HepG2 (cell line): ENCODE measurements at regions not wholly inside any gene's neighbourhood (a gene's known extent, or its start where the extent isn't known, plus 50 kb on each side); places are given as distances from the start of the nearest gene placed in this dataset.

Source experiments
- ARNT2 ChIP-seq: sonication (generic); formaldehyde crosslinking; IDR thresholded peaks from 2 replicates; pipeline ENCODE4 v1.8.0; 2022; ENCODE audit warnings: mild to moderate bottlenecking, low read depth, missing genetic modification reagents, moderate library complexity
- MIXL1 ChIP-seq: IDR thresholded peaks from 2 replicates; pipeline ENCODE4 v1.6.1; 2016
- MXI1 ChIP-seq: IDR thresholded peaks from 3 replicates; pipeline ENCODE4 v1.6.1; 2012; ENCODE audit warnings: low read depth, low read length, inconsistent platforms, borderline replicate concordance
- SIX4 ChIP-seq: sonication (generic); formaldehyde crosslinking; IDR thresholded peaks from 2 replicates; pipeline ENCODE4 v1.4.0; 2020; ENCODE audit warnings: missing genetic modification reagents
- YY1 ChIP-seq: IDR thresholded peaks from 2 replicates; pipeline ENCODE4 v1.6.1; 2011; ENCODE audit warnings: low read length, low read depth, moderate library complexity, mild to moderate bottlenecking; ENCODE audit not compliant: insufficient read depth, insufficient replicate concordance
- ZNF225 ChIP-seq: sonication (generic); formaldehyde crosslinking; IDR thresholded peaks from 2 replicates; pipeline ENCODE4 v1.4.0; 2020; ENCODE audit warnings: mild to moderate bottlenecking, missing genetic modification reagents
- ZNF326 ChIP-seq: sonication (generic); formaldehyde crosslinking; IDR thresholded peaks from 2 replicates; pipeline ENCODE4 v1.4.0; 2020; ENCODE audit warnings: missing genetic modification reagents, borderline replicate concordance
- ZNF460 ChIP-seq: sonication (generic); formaldehyde crosslinking; IDR thresholded peaks from 2 replicates; pipeline ENCODE4 v1.5.1; 2020; ENCODE audit warnings: missing genetic modification reagents, mild to moderate bottlenecking, borderline replicate concordance
- ZNF629 ChIP-seq: sonication (generic); formaldehyde crosslinking; conservative IDR thresholded peaks from 2 replicates; pipeline ENCODE4 v1.5.0; 2020; ENCODE audit warnings: missing genetic modification reagents
- ZNF75D ChIP-seq: sonication (generic); formaldehyde crosslinking; IDR thresholded peaks from 2 replicates; pipeline ENCODE4 v1.8.1; 2023; ENCODE audit warnings: missing genetic modification reagents, mild to moderate bottlenecking, borderline replicate concordance
- ZNF839 ChIP-seq: sonication (generic); formaldehyde crosslinking; IDR thresholded peaks from 2 replicates; pipeline ENCODE4 v1.4.0; 2020; ENCODE audit warnings: missing genetic modification reagents, mild to moderate bottlenecking, borderline replicate concordance
- ZSCAN9 ChIP-seq: IDR thresholded peaks from 2 replicates; pipeline ENCODE4 v1.6.1; 2016; ENCODE audit warnings: borderline replicate concordance
- TF ChIP-seq, protein P1 (sequence below): sonication (generic); formaldehyde crosslinking; IDR thresholded peaks from 2 replicates; pipeline ENCODE4 v1.4.0; 2020; ENCODE audit warnings: missing genetic modification reagents, mild to moderate bottlenecking, borderline replicate concordance
- TF ChIP-seq, protein P2 (sequence below): sonication (generic); formaldehyde crosslinking; IDR thresholded peaks from 2 replicates; pipeline ENCODE4 v1.4.0; 2020; ENCODE audit warnings: missing genetic modification reagents
- TF ChIP-seq, protein P3 (sequence below): IDR thresholded peaks from 2 replicates; pipeline ENCODE4 v1.6.1; 2012; ENCODE audit warnings: low read length, improper control_type of control experiment
- TF ChIP-seq, protein P4 (sequence below): sonication (generic); formaldehyde crosslinking; IDR thresholded peaks from 2 replicates; pipeline ENCODE4 v1.5.0; 2020; ENCODE audit warnings: missing genetic modification reagents
- TF ChIP-seq, protein P5 (sequence below): sonication (generic); formaldehyde crosslinking; IDR thresholded peaks from 2 replicates; pipeline ENCODE4 v1.4.0; 2020; ENCODE audit warnings: missing genetic modification reagents, borderline replicate concordance

DNA sequence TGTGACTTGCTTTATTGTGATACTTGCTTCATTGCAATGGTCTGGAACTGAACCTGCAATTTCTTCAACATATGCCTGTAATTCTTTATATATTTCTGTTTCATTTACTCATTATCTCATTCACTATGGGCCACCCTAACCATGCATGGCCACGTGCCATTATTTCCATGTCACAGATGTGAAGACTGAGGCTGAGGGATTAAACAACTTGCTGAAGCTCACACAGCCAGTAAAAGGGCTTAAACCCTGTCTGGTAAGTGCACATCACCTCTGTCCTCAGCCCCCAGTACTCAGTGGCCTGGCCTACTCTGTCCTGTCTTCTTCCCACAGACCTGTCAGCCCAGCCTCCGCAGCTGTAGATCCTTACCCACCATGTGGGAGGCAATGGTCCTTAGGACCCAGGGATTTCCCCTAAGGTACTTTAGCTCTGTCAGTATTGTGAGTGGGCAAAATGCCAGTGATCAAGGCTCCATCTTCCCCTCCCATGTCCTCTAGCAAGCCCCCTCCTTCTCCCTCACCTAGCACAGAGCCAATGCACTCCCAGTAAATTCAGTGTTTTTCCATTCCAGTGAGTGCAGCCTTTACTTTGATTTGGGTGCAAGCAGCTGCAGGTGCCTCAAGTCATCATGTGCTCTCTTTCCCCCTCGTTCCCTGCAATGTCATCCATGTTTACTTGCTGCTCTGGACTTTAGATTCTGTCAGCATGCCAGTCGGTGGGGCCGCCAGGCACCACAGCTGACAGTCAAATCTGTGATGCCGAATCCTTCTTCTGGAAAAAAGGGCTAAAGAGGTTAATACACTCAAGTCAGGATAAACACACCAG is 228.2 kb upstream of the PROX1 start (continued):
- TF ChIP-seq, protein P1, sequence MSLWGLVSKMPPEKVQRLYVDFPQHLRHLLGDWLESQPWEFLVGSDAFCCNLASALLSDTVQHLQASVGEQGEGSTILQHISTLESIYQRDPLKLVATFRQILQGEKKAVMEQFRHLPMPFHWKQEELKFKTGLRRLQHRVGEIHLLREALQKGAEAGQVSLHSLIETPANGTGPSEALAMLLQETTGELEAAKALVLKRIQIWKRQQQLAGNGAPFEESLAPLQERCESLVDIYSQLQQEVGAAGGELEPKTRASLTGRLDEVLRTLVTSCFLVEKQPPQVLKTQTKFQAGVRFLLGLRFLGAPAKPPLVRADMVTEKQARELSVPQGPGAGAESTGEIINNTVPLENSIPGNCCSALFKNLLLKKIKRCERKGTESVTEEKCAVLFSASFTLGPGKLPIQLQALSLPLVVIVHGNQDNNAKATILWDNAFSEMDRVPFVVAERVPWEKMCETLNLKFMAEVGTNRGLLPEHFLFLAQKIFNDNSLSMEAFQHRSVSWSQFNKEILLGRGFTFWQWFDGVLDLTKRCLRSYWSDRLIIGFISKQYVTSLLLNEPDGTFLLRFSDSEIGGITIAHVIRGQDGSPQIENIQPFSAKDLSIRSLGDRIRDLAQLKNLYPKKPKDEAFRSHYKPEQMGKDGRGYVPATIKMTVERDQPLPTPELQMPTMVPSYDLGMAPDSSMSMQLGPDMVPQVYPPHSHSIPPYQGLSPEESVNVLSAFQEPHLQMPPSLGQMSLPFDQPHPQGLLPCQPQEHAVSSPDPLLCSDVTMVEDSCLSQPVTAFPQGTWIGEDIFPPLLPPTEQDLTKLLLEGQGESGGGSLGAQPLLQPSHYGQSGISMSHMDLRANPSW: peak; percentile 28; the same call in 1 of the 2 replicates
- TF ChIP-seq YY1 (peak; percentile 78), ZNF75D (CRISPR knock-in tag) (no peak), ZNF326 (CRISPR knock-in tag) (no peak), ZNF629 (CRISPR knock-in tag) (peak; percentile 93), ZNF839 (CRISPR knock-in tag) (no peak), ZSCAN9 (CRISPR knock-in tag) (peak; percentile 78; the same call in 1 of the 2 replicates), MXI1 (peak; percentile 65; the same call in 1 of the 3 replicates), MIXL1 (CRISPR knock-in tag) (peak; percentile 81), SIX4 (CRISPR knock-in tag) (0 out of 2 replicates have a peak, but pooled peaks have one; percentile 14), ZNF225 (CRISPR knock-in tag) (no peak), ARNT2 (CRISPR knock-in tag) (no peak), ZNF460 (CRISPR knock-in tag) (no peak; the same call in 1 of the 2 replicates)
- TF ChIP-seq, protein P2, sequence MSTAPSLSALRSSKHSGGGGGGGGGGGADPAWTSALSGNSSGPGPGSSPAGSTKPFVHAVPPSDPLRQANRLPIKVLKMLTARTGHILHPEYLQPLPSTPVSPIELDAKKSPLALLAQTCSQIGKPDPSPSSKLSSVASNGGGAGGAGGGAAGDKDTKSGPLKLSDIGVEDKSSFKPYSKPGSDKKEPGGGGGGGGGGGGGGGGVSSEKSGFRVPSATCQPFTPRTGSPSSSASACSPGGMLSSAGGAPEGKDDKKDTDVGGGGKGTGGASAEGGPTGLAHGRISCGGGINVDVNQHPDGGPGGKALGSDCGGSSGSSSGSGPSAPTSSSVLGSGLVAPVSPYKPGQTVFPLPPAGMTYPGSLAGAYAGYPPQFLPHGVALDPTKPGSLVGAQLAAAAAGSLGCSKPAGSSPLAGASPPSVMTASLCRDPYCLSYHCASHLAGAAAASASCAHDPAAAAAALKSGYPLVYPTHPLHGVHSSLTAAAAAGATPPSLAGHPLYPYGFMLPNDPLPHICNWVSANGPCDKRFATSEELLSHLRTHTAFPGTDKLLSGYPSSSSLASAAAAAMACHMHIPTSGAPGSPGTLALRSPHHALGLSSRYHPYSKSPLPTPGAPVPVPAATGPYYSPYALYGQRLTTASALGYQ (CRISPR knock-in tag): peak; percentile 83
- TF ChIP-seq, protein P3, sequence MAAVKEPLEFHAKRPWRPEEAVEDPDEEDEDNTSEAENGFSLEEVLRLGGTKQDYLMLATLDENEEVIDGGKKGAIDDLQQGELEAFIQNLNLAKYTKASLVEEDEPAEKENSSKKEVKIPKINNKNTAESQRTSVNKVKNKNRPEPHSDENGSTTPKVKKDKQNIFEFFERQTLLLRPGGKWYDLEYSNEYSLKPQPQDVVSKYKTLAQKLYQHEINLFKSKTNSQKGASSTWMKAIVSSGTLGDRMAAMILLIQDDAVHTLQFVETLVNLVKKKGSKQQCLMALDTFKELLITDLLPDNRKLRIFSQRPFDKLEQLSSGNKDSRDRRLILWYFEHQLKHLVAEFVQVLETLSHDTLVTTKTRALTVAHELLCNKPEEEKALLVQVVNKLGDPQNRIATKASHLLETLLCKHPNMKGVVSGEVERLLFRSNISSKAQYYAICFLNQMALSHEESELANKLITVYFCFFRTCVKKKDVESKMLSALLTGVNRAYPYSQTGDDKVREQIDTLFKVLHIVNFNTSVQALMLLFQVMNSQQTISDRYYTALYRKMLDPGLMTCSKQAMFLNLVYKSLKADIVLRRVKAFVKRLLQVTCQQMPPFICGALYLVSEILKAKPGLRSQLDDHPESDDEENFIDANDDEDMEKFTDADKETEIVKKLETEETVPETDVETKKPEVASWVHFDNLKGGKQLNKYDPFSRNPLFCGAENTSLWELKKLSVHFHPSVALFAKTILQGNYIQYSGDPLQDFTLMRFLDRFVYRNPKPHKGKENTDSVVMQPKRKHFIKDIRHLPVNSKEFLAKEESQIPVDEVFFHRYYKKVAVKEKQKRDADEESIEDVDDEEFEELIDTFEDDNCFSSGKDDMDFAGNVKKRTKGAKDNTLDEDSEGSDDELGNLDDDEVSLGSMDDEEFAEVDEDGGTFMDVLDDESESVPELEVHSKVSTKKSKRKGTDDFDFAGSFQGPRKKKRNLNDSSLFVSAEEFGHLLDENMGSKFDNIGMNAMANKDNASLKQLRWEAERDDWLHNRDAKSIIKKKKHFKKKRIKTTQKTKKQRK: no peak
- TF ChIP-seq, protein P4, sequence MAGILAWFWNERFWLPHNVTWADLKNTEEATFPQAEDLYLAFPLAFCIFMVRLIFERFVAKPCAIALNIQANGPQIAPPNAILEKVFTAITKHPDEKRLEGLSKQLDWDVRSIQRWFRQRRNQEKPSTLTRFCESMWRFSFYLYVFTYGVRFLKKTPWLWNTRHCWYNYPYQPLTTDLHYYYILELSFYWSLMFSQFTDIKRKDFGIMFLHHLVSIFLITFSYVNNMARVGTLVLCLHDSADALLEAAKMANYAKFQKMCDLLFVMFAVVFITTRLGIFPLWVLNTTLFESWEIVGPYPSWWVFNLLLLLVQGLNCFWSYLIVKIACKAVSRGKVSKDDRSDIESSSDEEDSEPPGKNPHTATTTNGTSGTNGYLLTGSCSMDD (CRISPR knock-in tag): no peak
- TF ChIP-seq, protein P5, sequence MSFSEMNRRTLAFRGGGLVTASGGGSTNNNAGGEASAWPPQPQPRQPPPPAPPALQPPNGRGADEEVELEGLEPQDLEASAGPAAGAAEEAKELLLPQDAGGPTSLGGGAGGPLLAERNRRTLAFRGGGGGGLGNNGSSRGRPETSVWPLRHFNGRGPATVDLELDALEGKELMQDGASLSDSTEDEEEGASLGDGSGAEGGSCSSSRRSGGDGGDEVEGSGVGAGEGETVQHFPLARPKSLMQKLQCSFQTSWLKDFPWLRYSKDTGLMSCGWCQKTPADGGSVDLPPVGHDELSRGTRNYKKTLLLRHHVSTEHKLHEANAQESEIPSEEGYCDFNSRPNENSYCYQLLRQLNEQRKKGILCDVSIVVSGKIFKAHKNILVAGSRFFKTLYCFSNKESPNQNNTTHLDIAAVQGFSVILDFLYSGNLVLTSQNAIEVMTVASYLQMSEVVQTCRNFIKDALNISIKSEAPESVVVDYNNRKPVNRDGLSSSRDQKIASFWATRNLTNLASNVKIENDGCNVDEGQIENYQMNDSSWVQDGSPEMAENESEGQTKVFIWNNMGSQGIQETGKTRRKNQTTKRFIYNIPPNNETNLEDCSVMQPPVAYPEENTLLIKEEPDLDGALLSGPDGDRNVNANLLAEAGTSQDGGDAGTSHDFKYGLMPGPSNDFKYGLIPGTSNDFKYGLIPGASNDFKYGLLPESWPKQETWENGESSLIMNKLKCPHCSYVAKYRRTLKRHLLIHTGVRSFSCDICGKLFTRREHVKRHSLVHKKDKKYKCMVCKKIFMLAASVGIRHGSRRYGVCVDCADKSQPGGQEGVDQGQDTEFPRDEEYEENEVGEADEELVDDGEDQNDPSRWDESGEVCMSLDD: peak; percentile 55; the same call in 1 of the 2 replicates
